Loucy (cell line): ENCODE measurements at regions not wholly inside any gene's neighbourhood (a gene's known extent, or its start where the extent isn't known, plus 50 kb on each side); places are given as distances from the start of the nearest gene placed in this dataset.

Source experiments
- CTCF ChIP-seq: fragments of 200-600 bp; sonication (generic); conservative IDR thresholded peaks from 2 replicates; pipeline ENCODE4 v1.5.1; 2014; ENCODE audit warnings: mild to moderate bottlenecking, antibody characterized with exemption, low read length
- EZH2phosphoT487 ChIP-seq: fragments of 200-600 bp; IDR thresholded peaks from 2 replicates; pipeline ENCODE4 v1.6.1; 2018; ENCODE audit warnings: antibody characterized with exemption, mild to moderate bottlenecking, moderate library complexity, borderline replicate concordance

GRCh38 chr2:41830600-41830999 is 217.2 kb upstream of the PKDCC start:
- TF ChIP-seq CTCF = no peak
- TF ChIP-seq EZH2phosphoT487 = no peak
